Erythroblast (primary cell): ENCODE measurements at regions not wholly inside any gene's neighbourhood (a gene's known extent, or its start where the extent isn't known, plus 50 kb on each side); places are given as distances from the start of the nearest gene placed in this dataset.
A peak's percentile ranks its signal among the peaks of the same experiment; 100 is the strongest.
"Not testable (repeated sequence)": the region's sequence is repeated elsewhere in the genome, so short reads cannot be mapped to it uniquely, and the experiment has no call there.

Source experiments
- DNase-seq, 2 experiments: peaks; one replicate each; lab custom pipeline; 2025; lab: John Stamatoyannopoulos, UW
- GATA1 ChIP-seq: IDR thresholded peaks from 2 replicates; pipeline ENCODE4 v1.6.1; 2011; ENCODE audit warnings: low read depth, mild to moderate bottlenecking, control low read depth, low read length, moderate library complexity
- POLR2A ChIP-seq: IDR thresholded peaks from 2 replicates; pipeline ENCODE4 v1.6.1; 2011; ENCODE audit warnings: mild to moderate bottlenecking, low read length

DNA sequence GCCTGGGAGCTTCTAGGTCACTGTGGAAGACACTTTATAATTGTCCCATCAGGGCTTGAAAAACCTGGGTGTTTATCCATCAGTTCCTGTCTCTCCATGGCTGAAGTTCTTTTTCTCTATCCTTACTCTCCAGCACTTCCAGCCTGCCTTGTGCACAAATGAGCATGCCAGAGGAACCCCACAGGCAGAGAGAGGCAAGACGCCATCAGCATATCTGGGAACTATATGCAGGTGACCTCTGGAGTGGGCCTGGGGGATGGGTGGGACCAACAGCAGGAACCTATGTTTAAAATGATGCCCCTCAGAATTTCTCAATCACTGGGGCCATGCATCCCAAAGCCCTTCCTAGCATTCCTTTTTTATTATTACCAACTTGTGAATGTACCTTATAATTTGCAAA, 156.2 kb upstream of the PARD3B start:
- DNase-seq = no peak
- no peak for TF ChIP-seq GATA1
- no peak for TF ChIP-seq POLR2A

DNA sequence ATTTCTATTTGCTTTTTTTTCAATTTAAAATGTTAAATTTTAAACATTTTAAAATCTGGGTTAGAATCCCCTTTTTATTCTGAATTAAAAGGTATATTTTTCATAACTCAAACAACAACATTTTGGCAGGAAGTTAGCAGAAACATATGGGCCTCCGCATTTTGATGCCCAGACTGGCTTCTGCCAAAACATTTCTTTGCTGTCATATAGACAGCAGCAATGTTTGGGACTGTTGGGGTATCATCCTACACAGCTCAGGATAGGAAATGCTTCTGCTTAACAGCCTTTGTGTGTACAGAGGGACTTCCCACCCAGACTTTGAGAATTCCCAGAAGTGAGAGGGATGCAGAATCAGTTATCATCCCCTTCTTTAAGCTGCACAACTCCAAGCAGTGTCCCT, 155.4 kb upstream of the PARD3B start:
- TF ChIP-seq GATA1 = no peak
- TF ChIP-seq POLR2A = no peak
- DNase-seq = no peak

DNA sequence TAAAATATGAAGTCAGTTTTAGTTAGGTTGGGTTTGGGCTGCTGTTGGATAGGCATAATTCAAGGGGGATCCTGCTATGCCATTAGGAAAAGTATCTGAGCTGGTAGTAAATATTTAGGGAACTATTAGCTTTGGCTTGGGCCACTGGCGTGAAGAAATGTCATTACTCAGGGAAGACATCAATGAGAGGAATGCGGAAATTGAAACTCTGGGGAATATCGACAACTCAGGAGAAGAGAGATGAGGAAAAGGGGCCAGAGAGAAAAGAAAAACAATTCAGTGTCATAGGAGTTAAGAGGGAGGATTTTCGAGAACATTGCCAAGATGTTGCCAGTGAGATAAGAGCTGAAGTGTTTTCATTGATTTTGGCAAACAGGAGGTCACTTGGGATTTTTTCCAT, 149.7 kb upstream of the PARD3B start:
- TF ChIP-seq POLR2A (no peak), GATA1 (no peak)
- no peak for DNase-seq

DNA sequence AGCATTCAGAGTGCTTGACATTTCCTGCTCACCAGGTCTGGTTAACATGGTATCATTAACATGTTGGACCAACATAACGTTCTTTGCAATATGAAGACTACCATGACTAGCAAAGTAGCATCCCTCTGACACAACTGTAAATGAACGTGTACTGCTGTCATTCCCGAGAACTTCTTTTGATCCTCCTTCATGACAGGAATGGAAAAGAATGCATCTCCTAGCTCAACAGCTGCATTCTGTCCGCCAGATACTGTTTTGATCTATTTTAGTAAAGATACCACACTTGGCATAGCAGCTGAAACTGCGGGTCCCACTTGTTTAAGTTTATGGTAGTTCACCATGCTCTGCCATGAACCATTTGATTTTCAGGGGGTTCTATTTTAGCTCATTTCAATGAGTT, 144.2 kb upstream of the PARD3B start:
- TF ChIP-seq POLR2A (no peak), GATA1 (no peak)
- no peak for DNase-seq

DNA sequence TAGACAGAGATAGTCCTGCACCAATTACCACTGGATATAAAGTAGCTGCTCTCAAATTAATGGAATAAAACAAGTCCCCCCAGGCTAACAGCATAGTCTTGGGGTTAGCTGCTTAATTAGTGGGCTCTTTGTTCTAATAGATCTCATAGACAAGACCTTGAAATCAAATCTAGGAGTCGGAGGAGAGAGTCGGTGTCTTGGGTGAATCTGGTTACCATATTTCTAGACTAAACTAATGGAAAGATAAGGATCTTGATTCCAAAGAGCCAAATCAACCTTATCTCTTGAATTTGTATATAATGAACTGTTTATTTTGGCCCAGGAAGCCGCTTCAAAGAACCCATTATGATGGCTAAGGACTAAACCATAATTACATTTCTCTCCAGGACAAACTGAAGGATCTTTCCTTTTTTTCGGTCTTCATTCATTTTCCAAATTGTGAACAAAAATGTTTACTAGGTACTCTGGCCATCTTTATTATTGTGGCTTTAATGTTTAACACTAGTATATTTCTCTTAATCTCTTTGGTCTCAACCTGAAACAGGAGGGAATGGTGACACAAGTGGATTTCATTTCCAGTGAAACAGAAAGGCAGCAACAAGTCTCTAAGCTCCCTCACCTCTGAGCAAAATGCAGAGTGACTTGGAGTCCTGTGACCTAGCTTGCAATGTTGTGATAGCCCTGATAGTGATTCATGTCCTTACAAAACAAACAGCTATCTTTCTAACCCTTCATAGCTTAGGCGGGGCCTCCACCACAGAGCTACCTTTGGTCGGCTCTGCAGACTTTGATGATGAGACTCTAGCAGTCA, 137.9 kb upstream of the PARD3B start:
- TF ChIP-seq GATA1 (no peak), POLR2A (no peak)
- peak in 1 of 2 experiments; percentile 1 for DNase-seq

DNA sequence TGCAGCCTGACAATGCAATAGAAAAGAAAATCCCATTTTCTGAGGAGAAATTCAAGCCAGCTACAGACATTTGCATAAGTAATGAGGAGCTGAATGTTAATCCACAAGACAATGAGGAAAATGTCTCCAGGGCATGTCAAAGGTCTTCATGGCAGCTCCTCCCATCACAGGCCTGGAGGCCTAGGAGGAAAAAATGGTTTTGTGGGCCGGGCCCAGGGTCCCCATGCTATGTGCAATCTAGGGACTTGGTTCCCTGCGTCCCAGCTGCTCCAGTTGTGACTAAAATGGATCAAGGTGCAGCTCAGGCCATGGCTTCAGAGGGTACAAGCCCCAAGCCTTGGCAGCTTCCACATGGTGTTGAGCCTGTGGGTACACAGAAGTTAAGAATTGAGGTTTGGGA, 132.5 kb upstream of the PARD3B start:
- not testable (repeated sequence) for DNase-seq

DNA sequence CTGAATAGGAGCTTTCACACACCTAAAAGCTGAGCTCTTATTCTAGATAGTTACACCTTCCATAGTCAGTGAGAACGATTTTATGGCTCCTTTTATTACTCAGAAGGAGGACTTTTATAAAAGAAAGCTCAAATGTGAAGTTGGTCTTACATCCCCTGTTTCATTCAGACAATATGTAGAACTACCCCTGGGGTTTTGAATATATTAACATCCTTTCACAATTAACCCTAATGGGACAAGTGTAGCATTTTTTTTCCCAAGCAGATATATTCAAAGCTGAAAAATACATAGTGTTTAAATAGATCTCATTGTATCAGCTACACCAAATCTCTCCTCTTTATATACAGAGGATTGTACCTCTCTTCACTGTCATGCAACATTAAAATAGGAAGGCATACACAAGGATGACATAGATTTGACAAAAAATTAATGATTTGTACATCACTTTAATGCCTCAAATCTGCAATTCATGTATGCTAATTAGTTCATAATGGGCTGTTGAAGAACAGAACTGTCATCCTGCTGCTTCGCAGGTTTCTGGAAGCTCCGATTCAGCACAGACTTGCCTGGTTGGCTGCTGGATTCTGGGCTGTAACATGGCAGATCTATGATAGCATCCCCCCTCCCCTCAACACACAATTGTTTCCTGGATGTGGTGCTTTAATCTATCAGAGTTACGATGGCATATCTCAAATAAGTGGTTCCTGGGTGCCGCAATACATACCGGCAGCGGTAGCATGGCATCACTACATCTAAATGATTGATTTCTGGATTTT, 129.7 kb upstream of the PARD3B start:
- TF ChIP-seq GATA1 (no peak), POLR2A (no peak)
- DNase-seq = no peak

DNA sequence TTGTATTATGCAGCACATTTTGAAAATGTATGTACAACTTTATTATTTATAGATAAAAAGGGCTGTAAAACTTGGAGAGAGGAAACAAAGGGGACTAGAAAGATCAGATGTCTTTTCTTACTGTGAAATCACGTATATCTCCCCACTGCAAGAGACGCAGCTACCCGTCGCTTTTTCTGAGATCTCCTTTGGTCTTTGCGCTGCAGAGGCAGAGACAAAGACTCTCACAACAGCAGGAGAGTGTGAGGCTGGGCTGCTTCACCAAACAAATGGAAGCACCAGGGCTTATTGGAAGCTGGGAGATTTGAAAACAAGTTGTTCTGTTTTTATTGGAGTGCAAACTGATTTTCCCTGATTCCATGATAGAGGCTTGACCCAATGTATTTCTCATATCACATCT, 129.0 kb upstream of the PARD3B start:
- TF ChIP-seq POLR2A (no peak), GATA1 (no peak)
- no peak for DNase-seq

DNA sequence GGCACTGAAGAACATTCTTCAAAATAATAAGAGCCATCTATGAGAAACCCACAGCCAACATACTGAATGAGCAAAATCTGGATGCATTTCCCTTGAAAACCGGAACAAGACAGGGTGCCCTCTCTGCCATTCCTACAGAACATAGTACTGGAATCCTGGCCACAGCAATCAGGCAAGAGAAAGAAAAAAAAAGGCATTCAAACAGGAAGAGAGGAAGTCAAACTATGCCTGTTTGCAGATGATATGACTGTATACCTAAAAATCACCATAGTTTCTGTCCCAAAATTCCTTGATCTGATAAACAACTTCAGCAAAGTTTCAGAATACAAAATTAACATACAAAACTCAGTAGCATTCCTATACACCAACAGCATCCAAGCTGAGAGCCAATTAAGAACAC, 119.5 kb upstream of the PARD3B start:
- TF ChIP-seq GATA1 = no peak
- TF ChIP-seq POLR2A = no peak
- DNase-seq = no peak

DNA sequence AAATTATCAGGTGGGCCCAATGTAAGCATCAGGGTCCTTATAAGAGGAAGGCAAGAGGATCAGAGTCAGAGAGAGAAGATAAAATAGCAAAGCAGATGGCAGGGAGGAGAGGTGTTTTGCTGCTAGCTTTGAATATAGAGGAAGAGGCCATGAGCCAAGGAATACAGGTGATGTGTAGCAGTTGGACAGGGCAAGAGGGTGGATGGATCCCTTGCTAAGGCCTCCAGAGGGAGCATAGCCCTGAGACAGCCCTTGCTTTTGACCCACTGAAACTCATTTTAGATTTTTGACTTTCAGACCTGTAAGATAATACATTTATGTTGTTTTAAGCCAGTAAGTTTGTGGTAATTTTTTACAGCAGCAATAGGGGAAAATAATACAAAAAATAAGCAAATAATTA, 116.6 kb upstream of the PARD3B start:
- TF ChIP-seq GATA1 (no peak), POLR2A (no peak)
- DNase-seq = no peak

DNA sequence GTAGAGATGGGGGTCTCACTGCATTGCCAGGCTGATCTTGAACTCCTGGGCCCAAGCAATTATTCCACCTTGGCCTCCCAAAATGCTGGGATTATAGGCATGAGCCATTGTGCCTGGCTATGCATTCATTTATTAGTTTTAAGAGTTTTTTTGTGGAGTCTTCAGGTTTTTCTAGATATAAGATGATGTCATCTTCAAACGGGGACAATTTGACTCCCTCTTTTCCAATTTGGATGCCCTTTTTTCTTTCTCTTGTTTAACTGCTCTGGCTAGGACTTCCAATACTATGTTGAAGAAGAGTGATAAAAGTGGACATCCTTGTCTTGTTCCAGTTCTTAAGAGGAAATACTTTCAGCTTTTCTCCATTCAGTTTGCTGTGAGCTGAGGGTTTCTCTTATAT, 113.7 kb upstream of the PARD3B start:
- DNase-seq = no peak
- TF ChIP-seq GATA1 (no peak), POLR2A (no peak)

DNA sequence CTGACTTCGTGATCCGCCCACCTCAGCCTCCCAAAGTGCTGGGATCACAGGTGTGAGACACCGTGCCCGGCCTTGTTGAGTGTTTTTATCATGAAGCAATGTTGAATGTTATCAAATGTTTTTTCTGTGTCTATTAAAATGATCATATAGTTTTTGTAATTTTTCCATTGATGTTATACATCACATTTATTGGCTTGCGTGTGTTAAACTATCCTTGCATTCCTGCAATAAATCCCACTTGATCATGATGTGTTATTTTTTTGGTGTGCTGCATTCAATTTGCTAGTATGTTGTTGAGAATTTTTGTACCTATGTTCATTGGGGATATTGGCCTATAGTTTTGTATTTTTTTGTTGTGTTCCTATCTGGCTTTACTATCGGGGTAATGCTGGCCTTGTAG, 113.1 kb upstream of the PARD3B start:
- DNase-seq = no peak
- no peak for TF ChIP-seq POLR2A
- no peak for TF ChIP-seq GATA1

DNA sequence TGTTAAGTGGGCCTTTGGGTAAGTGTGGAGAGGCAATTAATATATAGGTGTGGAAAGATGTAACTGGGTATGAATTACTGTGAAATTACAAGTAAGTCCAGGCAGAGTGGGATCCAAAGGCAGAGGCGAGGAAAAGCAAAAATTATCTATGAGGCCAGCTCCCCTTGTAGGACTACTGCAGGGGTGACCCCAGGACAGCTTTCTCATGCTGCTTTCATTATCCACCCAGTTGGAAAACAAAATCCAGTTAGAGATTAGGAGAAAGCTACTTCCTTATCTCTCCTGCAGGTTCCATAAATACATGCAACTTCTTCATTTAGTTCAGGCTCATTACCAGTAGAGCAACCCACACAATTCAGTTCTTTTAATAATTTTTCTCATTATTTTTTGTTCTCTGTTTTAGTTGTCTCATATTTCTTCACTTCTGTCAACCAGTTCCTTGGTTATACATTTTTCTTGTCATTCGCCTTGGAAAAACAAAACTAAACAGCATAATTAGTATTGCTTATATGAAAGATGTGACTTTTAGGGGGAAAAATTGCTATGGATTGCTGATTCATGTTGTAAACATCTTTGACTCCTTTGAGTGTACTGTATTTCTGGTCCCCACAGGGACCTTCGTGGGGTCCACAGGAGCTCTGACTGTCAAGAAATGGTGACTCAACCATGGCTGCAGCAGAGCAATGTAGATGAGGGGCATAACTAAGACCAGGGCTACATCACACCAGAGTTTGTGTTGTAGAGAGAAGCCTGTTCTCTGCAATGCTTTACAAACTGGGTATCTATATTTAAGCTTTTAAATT, 110.4 kb upstream of the PARD3B start:
- DNase-seq = no peak
- TF ChIP-seq POLR2A (no peak), GATA1 (no peak)

DNA sequence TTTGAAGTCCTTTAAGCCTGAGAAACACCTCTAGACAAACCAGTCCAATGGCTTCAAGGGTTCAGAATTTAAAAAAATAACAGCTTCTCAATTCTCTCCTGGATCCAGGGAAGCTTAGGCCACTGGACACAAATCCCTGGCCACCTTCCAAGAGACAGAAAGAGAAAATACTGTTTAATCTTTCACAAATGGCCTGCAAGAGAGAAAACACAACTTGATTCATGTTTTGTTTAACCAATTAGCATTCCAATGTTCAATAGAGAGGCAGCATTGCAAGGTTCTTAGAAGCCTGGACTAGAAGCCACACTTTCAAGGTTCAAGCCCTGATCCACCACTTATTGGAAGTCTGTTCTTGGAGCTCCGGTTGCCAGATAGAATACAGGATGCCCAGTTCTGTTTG, 109.0 kb upstream of the PARD3B start:
- no peak for DNase-seq
- no peak for TF ChIP-seq GATA1
- TF ChIP-seq POLR2A = no peak

DNA sequence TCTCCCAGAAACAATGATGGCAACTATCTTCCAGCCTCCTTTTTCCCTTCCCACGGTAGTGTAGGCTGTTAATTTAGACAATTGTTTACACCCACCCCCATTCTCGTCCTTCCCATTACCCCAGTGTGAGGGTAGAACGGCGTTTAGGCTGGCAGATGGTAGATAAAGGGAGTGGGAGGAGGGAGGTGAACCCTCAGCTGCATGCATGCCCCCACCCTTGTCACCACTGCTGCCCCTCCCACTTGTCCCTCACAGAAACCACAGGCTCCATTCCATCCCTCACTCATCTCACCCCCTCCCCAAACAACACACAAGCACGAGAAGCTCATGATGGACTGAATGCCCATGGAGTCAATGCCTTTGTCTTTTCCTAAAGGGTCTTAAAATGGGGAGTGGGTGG, 107.9 kb upstream of the PARD3B start:
- DNase-seq = no peak
- no peak for TF ChIP-seq GATA1
- TF ChIP-seq POLR2A = no peak
